ENCODE measurements at regions not wholly inside any gene's neighbourhood (a gene's known extent, or its start where the extent isn't known, plus 50 kb on each side); places are given as distances from the start of the nearest gene placed in this dataset.
"Not testable (repeated sequence)": the region's sequence is repeated elsewhere in the genome, so short reads cannot be mapped to it uniquely, and the experiment has no call there.

DNA sequence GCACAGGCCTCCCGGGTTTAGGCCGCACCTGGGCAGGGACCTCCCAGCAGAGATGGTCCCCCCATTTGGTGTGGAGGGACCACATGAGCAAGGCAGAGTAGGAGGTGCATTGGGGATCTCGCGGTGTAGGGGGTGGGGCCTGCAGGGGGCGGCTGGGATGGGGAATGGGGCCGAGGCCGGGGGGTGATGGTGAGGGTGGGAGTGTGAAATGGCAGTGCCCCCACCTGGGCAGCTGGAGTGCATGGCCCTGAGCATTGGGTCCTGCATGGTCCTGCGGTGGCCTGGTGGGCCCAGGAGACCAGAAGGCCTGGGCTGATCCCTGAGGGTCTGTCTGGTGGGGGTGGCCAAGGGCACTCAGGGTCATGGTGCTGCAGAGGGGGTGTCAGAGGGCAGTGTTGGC lies 111.8 kb downstream of the KIF26A start:
- no peak for ATAC-seq

DNA sequence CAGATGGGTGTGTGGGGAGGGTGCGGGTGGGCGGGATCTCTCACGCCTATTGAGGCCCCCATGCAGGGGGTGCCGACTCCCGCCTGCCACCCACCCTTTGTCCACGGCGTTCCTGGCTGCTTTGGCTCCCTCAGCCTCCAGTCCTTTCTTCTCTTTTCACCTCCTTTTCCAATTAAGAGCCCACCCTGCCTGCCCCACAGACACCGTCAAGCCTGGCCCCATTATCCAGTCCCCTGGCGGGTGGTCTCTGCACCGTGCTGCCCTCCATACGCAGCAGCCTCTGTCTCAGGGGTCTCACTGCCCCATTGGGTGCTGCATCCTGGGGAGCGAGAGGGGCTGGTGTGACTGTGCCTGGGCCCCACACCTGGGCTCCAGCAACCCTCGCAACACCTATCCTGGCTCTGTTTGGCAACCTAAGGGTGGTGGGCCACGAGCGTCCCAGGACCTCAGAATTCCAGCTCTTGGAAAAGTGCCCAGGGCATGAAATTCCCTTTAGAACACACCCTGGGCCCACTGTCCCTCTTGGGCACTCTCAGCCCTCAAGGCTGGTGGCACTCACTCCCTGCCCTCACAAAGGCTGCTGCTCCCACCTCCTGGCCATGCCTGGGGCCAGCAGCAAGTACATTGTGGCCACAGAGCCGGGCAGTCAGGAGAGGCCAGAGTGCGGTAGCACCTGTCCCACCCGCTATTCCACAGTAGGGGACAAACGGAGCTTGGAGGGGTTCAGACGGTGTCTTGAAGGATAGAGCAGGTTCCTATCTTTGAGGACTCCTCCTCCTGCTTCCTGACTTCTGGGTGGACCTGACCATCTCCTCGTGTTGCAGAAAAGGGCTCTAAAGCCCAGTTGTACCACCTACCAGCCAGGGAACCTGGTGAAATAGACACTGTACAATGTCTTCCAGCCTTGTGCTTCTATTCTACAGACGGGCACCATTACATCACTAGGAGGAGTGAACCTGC lies 114.1 kb downstream of the KIF26A start:
- no peak for ATAC-seq

DNA sequence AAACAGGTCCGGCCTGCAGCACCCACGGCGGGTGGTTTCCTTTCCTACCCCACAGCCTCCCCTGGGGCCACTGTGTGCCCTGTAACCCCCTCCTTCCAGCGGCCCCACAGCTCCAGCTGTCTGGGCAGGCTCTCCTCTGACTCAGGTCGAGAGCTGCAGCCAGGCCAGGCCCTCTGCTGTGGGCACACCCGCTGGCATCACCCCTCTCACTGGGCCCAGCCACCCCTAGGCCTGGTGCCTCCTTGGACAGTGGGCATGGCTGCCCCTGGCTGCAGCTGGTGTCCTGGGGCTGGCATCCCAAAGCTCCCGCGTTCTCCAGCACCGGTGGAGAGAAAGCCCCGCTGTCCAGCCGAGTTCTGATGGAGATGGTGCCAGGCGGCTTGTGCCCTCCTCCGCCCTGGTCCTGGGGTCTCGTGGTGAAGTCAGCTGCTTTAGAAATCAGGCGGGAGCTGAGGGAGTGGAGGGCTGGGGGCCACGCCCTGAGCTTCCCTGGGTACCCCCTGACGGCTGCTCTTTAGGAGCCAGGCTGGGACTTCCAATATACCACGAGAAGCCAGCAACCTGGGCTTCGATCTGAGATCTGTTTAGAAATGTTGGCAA lies 114.9 kb downstream of the KIF26A start:
- ATAC-seq, result no peak

DNA sequence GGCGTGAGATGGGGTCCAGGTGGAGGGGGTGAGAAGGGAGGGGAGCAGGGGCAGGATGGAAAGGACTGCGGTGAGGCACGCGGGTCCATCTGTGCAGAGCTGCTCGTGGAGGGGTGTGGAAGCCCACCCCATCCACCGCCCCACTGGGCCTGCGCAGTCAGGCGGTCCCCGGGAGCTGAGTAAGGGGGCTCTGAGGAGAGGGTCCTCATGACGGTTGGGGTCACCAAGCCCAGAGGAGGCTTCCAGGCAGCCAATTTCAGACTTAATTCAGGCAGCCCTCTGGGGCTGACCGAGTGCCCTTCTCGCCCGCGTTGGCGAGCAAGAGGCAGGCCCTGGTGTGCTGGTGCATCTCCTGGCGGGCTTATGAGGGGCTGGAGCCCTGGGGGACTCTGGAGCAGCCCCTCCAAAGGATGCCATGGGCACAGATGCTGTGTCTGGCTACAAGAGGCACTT lies 115.5 kb downstream of the KIF26A start:
- no peak for ATAC-seq

DNA sequence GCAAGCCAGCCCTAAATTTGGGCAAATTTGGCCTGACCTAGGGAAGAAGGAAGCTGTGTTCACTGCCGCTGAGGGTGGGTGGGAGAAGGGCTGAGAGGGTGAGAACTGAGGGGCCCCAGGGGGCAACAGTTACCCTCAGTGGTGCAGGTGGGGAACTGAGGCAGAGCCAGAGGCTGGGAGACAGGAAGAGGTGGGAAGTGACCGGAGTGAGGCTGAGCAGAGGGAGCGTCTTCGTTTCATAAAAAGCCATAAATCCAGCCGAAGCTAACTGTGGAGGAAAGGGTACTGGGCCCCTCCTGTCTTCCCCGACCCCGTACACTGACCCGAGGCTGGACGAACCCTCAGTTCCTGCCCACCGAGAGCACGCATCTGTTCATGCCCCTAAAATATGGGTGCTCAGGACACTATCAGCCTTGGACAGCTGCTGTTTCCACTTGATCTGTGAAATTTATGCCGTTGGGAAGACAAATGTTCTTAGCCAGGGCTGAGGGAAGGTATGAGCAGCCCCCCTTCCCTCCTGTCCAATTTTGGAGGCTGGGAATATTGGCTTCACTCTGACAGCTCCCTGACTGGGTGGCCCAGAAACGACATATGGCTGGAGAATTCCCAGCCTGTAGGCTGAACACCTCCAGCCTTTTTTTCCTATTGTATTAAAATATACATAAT lies 116.5 kb downstream of the KIF26A start:
- no peak for ATAC-seq

DNA sequence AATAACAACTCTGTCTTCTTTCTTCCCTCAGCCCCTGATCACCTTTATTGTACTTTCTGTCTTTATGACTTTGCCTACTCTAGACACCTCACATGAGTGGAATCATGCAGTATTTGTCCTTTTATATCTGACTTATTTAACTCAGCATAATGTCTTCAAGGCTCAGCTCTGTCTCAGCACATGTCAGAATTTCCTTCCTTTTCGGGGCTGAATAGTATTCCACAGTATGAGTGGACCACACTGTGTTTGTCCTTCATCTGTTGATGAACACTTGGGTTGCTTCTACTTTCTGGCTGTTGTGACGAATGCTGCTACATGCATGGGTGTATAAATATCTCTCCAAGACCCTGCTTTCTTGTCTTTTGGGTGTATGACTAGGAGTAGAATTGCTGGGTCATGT lies 117.6 kb downstream of the KIF26A start:
- no peak for ATAC-seq

DNA sequence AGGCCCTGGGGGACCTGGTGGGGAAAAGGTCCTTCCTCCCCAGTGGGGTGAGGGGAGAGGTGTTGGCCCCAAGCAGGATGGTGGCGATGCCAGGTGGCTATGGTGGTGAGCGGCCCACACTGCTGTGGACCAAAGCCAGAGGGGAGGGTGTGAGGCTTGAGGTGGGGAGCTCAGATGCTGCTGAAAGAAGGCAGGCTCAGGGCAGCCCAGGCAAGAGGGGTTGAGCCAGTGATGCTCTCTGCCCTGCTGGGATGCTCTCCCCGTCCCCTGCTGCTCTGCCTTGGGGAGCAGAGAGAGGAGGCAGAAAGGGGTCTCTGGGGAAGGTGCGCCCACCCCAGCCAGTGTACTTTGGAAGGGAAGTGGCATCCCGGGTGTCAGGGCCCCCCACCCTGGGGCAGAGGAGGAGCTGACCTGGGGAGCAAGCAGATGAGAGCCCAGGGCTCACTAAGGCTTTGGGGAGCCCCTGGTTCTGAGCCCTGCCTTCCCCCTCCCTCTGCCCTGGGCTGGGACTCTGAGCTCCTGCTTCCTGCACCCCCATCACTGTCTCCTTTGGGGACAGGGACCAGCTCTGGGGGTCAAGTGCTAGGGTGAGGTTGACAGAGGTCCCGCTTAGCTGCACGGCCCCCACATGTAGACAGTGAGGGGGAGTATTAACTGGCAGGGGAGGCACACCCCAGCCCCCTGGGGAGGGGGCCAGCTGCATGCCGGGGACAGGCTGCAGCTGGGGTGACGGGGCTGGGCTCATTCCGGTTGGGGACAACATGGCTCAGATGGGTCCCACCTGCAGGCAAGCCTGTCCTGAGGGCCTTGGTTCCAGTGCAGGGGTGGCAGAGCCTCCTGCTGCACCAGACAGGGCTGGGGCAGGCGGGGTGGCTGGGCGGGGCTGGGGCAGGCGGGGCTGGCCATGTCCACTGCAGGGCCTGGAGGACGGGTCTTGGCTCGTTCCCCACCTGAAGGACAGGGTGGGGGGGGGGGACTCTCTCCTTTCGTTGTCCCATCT lies 124.4 kb downstream of the KIF26A start:
- ATAC-seq, result no peak

DNA sequence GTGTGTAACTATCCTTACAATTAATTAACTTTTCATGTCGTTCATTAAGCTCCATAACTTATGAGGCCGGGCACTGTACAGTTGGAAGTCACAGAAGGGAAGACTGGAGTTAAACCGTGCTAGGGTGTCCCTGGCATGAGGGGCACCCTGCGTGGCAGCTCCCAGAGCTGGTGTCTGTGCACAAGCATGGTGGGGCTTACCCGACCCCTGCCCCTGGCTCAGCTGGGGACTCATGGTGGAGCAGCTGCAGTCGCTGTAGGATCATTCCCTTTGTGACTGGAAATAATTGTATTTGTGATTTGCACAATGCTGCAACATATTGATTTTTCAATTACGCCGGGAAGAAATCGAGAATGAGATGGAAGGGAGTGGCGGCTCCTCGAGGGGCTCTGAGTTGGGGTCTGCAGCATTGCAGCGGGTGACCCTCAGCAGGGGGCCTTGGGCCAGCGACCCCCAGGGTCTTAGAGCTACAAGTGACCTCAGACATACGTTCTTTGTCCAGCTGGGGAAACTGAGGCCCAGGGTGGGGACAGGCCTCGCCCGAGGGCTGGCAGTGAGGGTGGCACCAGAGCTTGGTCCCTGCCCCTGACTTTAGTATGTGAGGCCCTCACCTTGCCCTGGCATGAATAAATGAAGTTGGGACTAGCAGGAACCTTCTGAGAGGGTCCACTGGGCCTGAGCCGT lies 125.4 kb downstream of the KIF26A start:
- no peak for ATAC-seq

DNA sequence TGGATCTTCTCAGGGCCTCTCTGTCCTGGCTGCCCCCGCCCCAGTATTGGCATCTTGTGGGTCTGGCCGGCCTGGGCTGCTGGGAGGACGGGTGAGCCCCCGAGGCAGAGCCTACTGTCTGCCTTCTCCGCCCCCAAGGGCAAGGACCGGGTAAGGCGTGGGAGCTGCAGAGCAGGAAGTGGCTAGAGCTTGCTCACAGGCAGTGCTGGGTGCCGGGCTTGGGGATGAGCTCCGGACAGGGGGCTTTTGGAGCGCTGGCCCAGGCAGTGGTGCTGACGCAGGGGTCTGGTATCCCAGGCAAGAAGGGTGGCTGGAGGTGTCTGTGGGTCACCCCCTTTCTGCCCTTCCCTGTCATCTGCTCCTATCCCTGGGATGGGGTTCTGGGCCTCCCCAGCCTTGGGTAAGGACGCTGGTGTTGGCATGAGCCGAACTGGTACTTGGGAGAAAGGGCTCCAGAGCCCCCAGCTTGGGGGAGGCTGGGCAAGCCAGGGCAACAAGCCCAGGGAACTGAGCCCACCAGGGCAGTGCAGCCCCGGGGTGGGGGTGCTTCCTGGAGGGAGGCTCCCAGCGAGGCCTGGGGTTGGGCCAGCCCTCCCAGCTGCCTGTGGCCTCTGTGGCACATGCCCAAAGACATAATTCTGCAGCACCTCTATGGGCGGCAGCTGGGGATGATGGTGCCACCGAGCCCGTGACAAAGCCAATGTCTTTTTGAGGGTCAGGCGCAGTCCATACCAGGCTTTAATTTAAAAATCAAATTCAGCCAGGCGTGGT lies 126.3 kb downstream of the KIF26A start:
- ATAC-seq, result no peak

DNA sequence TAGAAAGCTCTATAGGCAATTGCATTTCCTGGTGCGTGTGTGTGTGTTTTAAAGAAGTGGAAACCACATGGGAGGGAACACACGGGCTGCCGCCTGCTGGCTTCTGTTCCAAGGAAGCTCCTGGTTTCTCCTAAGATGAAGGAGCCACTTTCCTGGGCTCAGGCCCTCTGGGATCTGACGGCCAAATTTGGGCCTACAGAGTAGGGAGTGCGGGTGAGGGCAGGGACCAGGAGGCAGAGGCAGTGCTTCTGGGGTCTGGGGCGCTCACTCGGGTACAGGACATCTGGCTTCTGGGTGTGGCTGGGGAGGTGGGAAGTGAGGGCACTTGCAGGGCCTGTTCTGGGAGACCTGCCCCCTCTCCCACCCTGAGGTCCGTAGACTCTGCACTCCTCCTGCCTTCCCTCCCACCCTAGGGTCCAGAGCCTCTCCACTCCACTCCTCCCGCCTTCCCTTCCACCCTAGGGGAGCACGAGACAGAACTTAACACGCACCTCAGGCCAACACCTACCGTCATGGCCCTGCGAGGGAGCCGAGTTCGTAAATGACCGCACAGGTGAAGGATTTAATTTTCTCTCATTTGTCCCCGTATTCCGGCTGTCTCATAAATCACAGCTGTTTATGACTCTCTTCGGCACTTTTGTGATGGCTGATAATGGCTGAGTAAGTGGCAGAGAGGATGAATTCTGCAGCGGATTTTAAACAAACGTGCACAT lies 127.7 kb downstream of the KIF26A start:
- no peak for ATAC-seq

DNA sequence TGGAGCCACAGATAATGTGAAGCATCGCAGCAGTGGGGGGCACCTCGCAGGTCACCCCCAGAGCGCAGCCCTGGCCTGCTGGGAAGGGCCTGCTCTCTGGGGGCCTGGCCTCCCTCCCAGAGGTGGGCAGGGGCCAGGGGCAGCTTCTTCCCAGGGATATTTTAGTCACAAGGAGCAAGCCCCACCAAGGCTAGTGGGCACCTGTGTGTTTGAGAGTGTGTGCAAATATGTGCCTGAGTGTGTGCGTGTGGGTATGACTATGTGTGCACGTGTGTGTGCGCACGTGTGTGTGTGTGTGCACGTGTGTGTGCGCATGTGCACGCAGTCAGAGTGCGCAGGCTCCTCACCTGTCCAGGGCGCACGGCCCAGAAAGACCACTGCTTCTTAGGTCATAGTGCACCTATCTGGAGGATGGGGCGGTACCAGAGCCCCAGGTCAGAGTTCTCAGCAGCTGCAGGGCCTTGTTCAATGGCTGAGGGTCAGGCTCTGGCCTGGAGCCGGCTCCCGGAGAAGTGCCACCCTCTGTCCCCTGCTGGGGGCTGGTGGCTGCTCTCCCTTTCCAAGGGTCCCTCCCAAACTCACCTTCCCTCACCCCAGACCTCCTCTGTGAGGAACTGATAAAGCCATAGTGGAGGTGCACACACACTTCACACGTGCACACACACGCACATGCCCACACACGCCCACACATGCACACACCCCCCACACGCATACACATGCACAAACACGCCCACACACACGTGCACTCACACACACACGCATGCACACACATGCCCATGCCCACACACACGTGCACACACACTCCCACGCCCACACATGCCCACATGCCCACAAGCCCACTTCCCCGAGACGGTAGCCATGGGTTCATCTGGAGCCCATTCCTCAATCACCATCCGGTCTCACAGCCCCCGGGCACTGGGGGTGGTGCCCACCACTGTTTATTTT lies 128.5 kb downstream of the KIF26A start:
- no peak for ATAC-seq

DNA sequence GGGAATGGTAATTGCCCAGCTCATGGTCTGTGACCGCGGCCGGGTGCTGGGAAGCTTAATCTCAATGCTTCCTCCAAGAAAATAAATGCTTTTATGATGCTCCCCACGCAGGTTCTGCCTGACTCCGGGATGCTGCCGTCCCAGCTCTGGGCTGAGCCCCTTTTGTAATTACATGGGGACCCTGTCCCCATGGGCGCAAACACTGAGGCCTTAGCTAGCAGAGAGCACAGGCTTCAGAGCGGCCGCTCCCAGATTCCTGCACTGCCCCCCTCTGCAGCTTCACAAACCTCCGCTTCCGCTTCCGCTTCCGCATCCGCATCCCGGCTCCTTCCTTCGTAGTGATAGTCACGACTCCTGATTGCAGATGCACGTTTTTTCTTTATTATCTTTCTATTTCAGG lies 129.5 kb downstream of the KIF26A start:
- no peak for ATAC-seq

DNA sequence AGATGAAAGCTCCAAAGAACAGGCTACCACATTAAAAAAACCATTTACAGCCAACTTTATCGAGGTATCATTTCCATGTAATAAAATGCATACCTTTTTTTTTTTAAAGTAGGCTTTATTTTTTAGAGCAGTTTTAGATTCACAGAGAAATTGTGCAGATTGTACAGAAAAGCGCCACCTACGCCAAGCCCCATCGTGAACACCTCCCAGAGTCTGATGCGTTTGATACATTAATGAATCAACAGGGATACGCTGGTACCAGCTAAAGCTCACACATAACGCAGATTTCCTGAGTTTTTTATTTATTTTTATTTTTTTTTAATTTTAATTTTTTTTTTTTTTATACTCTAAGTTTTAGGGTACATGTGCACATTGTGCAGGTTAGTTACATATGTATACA lies 129.9 kb downstream of the KIF26A start:
- no peak for ATAC-seq

DNA sequence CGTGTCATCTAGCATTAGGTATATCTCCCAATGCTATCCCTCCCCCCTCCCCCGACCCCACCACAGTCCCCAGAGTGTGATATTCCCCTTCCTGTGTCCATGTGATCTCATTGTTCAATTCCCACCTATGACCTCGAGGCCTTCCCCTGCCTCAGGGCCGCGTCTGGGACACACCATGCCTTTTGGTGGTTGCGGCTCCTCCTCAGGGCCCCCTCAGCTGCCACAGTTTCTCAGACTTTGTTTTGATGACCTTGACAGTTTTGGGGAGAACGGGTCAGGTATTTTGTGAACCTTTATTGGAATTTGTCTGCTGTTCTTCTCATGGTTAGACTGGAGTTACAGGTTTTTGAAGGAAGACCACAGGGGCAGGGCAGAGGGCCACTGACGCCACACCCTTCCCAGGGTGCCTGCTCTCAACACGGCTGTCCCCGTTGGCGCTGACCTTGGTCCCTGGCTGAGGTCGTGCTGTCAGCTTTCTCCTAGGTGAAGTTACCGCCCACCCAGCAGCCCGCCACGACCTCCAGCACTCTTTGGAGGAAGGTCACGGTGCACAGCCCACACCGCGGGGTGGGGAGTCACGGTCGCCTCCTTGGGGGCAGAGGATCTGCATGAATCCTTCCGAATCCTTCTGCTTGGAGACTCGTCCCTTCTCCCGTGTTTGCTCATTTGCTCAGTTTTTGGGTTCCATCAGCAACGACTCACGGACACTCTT lies 130.5 kb downstream of the KIF26A start:
- ATAC-seq, result no peak

DNA sequence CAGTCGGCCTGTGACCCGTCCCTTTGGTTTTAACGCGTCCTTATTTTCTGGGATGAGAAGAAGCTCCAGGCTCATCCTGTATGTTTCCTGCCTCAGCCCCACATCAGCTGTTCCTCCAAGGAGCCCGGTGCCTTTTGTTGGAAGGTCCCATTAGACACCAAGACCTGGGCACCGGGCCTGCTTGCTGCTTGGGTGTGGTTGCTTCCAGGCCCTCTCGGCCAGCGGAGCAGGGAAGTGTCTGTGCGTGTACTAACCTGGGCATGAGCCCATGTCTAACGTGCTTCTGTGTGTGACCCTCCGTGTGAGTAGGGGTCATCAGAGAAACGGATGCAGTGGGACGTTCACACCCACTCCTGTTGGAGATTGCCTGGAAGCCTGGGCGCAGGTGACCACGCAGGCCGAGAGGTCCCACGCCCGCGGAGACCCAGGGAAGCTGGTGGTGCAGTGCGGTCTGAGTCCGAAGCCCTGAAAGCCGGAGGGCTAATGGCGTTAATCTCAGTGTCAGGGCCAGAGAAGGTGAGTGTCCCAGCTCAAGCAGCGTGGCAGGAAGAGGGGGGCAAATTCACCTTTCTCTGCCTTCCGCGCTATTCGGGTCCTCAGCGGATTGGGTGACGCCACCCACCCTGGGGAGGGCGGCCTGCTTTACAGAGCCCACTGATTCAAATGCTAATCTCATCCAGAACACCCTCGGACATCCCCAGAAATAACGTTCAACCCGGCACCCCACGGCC lies 131.3 kb downstream of the KIF26A start:
- ATAC-seq, result not testable (repeated sequence)

DNA sequence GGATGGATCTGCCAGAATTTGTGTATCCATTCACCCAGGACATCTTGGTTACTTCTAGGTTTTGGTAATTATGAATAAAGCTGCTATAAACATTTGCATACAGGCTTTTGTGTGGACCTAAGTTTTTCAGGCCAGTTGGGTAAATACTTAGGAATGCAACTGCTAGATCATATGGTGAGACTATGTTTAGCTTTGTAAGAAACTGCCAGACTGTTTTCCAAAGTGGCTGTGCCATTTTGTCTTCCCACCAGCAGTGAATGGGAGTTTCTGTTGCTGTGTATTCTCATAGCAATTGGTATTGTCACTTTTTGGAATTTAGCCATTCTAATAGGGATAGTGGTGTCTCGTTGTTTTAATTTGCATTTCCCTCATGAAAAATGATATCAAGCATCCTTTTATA lies 133.0 kb downstream of the KIF26A start:
- no peak for ATAC-seq

DNA sequence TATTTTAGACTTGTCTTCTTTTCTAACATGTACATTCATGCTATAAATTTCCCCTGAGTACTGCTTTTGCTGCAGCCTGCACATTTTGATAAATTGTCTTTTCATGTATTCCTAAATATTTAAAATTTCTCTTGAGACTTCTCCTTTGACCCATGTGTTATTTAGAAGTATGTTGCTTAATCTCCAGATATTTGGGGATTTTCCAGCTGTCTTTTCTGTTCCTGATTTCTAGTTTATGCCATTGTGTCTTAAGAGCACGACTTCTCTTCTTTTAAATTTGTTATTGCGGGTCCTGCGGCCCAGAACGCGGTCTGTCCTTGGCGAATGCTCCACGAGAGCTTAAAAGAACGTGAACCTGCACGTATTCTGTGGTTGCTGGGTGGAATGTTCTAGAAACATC lies 136.4 kb downstream of the KIF26A start:
- ATAC-seq, result no peak

All from esophagus mucosa (tissue), 1 donor.